ENCODE measurements at regions not wholly inside any gene's neighbourhood (a gene's known extent, or its start where the extent isn't known, plus 50 kb on each side); places are given as distances from the start of the nearest gene placed in this dataset.
A peak's percentile ranks its signal among the peaks of the same experiment; 100 is the strongest.
"Not testable (repeated sequence)": the region's sequence is repeated elsewhere in the genome, so short reads cannot be mapped to it uniquely, and the experiment has no call there.

GRCh38 chr6:14518515-14519217 is 401.1 kb downstream of the CD83 start:
- Histone ChIP-seq H3K27ac (ENCODE audit: low read depth, low read length) (no peak overlapping the region), H3K4me3 (ENCODE audit: low read depth, low read length) (no peak overlapping the region), H3K36me3 (ENCODE audit: control insufficient read depth, insufficient read depth, low read length) (no peaks in the 10 kb centered on the region), H3K9me3 (ENCODE audit: control insufficient read depth, insufficient read depth, low read length) (no peaks in the 10 kb centered on the region), H3K27me3 (ENCODE audit: control insufficient read depth, insufficient read depth, low read length) (no peaks in the 10 kb centered on the region), H3K4me1 (ENCODE audit: control insufficient read depth, insufficient read depth, low read length) (no peaks in the 10 kb centered on the region)
- 38% methylated on average over 4 of the region's 14 CpGs for WGBS (ENCODE audit: insufficient coverage)
- DNase-seq (ENCODE audit: low read depth in 4 of 6, low spot score in 6 of 6): peak in 2 of 6 donors; percentile 46 to 82

- DNase-seq (ENCODE audit: low read depth in 4 of 6, low spot score in 6 of 6): no peak
- Histone ChIP-seq H3K27ac (ENCODE audit: low read depth, low read length) (no peak overlapping the region), H3K27me3 (ENCODE audit: control insufficient read depth, insufficient read depth, low read length) (no peaks in the 10 kb centered on the region), H3K36me3 (ENCODE audit: control insufficient read depth, insufficient read depth, low read length) (no peaks in the 10 kb centered on the region), H3K9me3 (ENCODE audit: control insufficient read depth, insufficient read depth, low read length) (no peaks in the 10 kb centered on the region), H3K4me3 (ENCODE audit: low read depth, low read length) (no peak overlapping the region), H3K4me1 (ENCODE audit: control insufficient read depth, insufficient read depth, low read length) (no peaks in the 10 kb centered on the region)
- 100% methylated on average over 1 of the region's 2 CpGs for WGBS (ENCODE audit: insufficient coverage)
Measured at GRCh38 chr6:14520029-14520428, 402.5 kb downstream of the CD83 start.

DNA sequence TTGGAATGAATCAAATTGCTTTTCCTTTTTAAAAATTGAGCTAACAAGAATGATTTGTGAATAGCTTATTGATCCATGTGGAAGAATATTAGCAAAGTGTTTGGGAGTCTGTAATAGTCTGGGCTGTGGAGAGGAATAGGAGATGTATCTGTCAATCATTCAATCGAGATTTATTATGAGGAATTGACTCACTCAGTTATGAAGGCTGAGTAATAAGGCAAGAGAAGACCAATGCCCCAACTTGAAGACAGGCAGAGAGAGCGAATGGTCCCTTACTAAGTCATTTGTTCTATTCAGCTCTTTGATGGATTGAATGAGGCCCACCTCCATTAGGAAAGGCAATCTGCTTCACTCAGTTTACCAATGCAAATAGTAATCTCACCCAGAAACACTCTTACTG is 403.0 kb downstream of the CD83 start:
- H3K36me3 ChIP-seq (ENCODE audit: control insufficient read depth, insufficient read depth, low read length): no peaks in the 10 kb centered on the region
- no peaks in the 10 kb centered on the region for H3K9me3 ChIP-seq (ENCODE audit: control insufficient read depth, insufficient read depth, low read length)
- 94% methylated on average over 2 of the region's 2 CpGs for WGBS (ENCODE audit: insufficient coverage)
- H3K4me1 ChIP-seq (ENCODE audit: control insufficient read depth, insufficient read depth, low read length): no peaks in the 10 kb centered on the region
- H3K4me3 ChIP-seq (ENCODE audit: low read depth, low read length): no peak overlapping the region
- no peaks in the 10 kb centered on the region for H3K27me3 ChIP-seq (ENCODE audit: control insufficient read depth, insufficient read depth, low read length)
- H3K27ac ChIP-seq (ENCODE audit: low read depth, low read length): no peak overlapping the region
- no peak for DNase-seq (ENCODE audit: low read depth in 4 of 6, low spot score in 6 of 6)

DNA sequence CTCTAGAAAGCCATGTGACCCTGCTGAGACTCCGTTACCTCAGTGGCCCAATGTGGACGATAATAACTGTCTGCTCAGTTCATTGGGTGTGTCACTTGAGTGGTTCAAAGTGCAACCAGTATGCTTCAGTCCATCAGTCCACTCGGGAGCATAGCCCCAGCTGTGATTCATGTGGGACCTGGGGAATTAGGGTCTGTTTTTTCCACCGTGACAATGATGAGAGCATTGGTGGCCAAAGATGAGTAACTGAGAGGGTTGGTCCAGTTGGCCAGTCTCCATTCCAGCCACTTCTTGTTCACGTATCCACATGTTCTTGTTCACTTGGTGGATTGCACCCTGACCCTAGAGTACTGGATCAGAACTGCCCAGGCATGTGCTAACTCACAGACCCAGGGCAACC is 403.6 kb downstream of the CD83 start:
- no peak overlapping the region for H3K4me3 ChIP-seq (ENCODE audit: low read depth, low read length)
- H3K36me3 ChIP-seq (ENCODE audit: control insufficient read depth, insufficient read depth, low read length): no peaks in the 10 kb centered on the region
- H3K27me3 ChIP-seq (ENCODE audit: control insufficient read depth, insufficient read depth, low read length): no peaks in the 10 kb centered on the region
- no peak for DNase-seq (ENCODE audit: low read depth in 4 of 6, low spot score in 6 of 6)
- 97% methylated on average over 5 of the region's 5 CpGs for WGBS (ENCODE audit: insufficient coverage)
- H3K9me3 ChIP-seq (ENCODE audit: control insufficient read depth, insufficient read depth, low read length): no peaks in the 10 kb centered on the region
- H3K4me1 ChIP-seq (ENCODE audit: control insufficient read depth, insufficient read depth, low read length): no peaks in the 10 kb centered on the region
- H3K27ac ChIP-seq (ENCODE audit: low read depth, low read length): no peak overlapping the region

DNA sequence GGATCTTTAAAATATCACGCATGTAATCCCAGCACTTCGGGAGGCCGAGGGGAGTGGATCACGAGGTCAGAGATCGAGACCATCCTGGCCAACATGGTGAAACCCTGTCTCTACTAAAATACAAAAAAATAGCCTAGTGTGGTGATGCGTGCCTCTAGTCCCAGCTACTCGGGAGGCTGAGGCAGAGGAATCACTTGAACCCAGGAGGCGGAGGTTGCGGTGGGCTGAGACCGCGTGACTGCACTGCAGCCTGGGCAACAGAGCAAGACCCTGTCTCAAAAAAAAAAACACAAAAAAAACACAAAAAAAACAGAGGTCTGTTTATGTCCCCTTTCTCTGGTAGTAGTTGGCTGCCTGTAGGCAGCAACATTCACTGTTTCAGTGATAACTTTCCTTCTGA is 404.3 kb downstream of the CD83 start:
- H3K4me3 ChIP-seq (ENCODE audit: low read depth, low read length); H3K36me3 ChIP-seq (ENCODE audit: control insufficient read depth, insufficient read depth, low read length); H3K4me1 ChIP-seq (ENCODE audit: control insufficient read depth, insufficient read depth, low read length); H3K27ac ChIP-seq (ENCODE audit: low read depth, low read length); DNase-seq (ENCODE audit: low read depth in 4 of 6, low spot score in 6 of 6); H3K27me3 ChIP-seq (ENCODE audit: control insufficient read depth, insufficient read depth, low read length); H3K9me3 ChIP-seq (ENCODE audit: control insufficient read depth, insufficient read depth, low read length): not testable (repeated sequence)
- WGBS (ENCODE audit: insufficient coverage): 100% methylated on average over 9 of the region's 11 CpGs

DNA sequence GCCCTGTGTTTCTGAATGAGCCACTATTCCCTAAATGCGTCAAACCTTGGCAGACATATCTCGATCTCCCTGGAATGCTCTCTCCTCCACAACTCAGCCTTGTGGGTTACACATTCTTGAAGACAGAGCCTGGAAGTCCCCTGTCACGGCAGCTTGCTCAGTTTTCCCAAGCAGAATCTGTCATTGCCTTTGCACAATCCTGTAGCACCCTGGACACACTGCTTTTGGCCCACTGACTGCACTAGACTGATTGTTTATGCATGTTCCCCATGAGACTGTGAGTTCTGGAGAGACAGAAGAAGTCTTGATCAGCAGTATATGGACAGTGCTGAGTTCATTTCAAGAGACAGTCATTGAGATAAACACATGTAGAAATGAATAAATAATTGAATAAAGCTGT is 406.7 kb downstream of the CD83 start:
- DNase-seq (ENCODE audit: low read depth in 4 of 6, low spot score in 6 of 6): no peak
- Histone ChIP-seq H3K27me3 (ENCODE audit: control insufficient read depth, insufficient read depth, low read length) (no peaks in the 10 kb centered on the region), H3K4me3 (ENCODE audit: low read depth, low read length) (no peak overlapping the region), H3K9me3 (ENCODE audit: control insufficient read depth, insufficient read depth, low read length) (peaks cover 4% of the 10 kb centered on the region), H3K36me3 (ENCODE audit: control insufficient read depth, insufficient read depth, low read length) (no peaks in the 10 kb centered on the region), H3K4me1 (ENCODE audit: control insufficient read depth, insufficient read depth, low read length) (no peaks in the 10 kb centered on the region), H3K27ac (ENCODE audit: low read depth, low read length) (no peak overlapping the region)
- WGBS (ENCODE audit: insufficient coverage): 77% methylated on average over 3 of the region's 3 CpGs

DNA sequence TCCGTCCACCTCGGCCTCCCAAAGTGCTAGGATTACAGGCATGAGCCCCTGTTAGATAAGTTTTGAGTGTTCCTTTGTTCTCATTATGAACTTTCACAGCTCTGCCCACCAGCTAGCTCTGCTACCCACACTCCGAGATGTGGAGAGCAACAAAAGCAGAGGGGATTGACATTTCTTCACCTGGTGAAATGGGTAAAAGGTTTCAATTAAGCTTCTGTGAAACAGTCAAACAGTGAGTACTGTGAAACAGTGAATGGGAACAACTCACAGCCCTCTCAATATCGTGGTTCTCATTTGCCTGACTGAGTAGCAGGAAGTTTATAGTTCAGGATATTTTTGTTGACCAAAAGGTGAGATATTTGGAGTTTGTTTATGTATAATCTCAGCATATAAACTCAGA is 412.8 kb downstream of the CD83 start:
- H3K4me1 ChIP-seq (ENCODE audit: control insufficient read depth, insufficient read depth, low read length): no peaks in the 10 kb centered on the region
- no peak for DNase-seq (ENCODE audit: low read depth in 4 of 6, low spot score in 6 of 6)
- H3K27ac ChIP-seq (ENCODE audit: low read depth, low read length): no peak overlapping the region
- WGBS (ENCODE audit: insufficient coverage): no CpG with 5 or more reads among the region's 4 CpGs
- no peak overlapping the region for H3K4me3 ChIP-seq (ENCODE audit: low read depth, low read length)
- peaks cover 4% of the 10 kb centered on the region for H3K9me3 ChIP-seq (ENCODE audit: control insufficient read depth, insufficient read depth, low read length)
- H3K27me3 ChIP-seq (ENCODE audit: control insufficient read depth, insufficient read depth, low read length): no peaks in the 10 kb centered on the region
- no peaks in the 10 kb centered on the region for H3K36me3 ChIP-seq (ENCODE audit: control insufficient read depth, insufficient read depth, low read length)

- DNase-seq (ENCODE audit: low read depth in 4 of 6, low spot score in 6 of 6): no peak
- no peaks in the 10 kb centered on the region for H3K4me1 ChIP-seq (ENCODE audit: control insufficient read depth, insufficient read depth, low read length)
- no peak overlapping the region for H3K27ac ChIP-seq (ENCODE audit: low read depth, low read length)
- H3K27me3 ChIP-seq (ENCODE audit: control insufficient read depth, insufficient read depth, low read length): no peaks in the 10 kb centered on the region
- WGBS (ENCODE audit: insufficient coverage): no CpG with 5 or more reads among the region's 5 CpGs
- H3K9me3 ChIP-seq (ENCODE audit: control insufficient read depth, insufficient read depth, low read length): no peaks in the 10 kb centered on the region
- no peak overlapping the region for H3K4me3 ChIP-seq (ENCODE audit: low read depth, low read length)
- H3K36me3 ChIP-seq (ENCODE audit: control insufficient read depth, insufficient read depth, low read length): no peaks in the 10 kb centered on the region
Measured at GRCh38 chr6:14533446-14533845, 415.9 kb downstream of the CD83 start.

DNA sequence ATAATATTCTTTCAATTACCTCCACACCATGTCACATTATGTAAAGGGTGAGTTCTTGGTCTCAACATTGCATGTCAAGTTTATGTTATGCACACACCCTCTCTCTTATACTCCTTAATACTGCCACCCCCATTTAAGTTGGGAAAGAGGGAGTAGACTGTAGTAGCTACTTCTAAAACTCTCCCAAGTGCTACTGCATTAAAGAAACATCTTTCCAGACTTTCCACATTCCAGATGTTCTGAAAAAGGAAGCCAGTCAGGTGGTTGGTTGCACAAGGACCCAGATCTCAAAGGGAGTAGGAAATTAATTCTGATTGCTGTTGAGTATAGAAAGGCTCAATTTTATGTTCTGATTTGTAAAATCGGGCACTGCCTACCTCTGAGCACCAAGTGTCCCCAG is 419.5 kb downstream of the CD83 start:
- no peak for DNase-seq (ENCODE audit: low read depth in 4 of 6, low spot score in 6 of 6)
- no peak overlapping the region for H3K4me3 ChIP-seq (ENCODE audit: low read depth, low read length)

GRCh38 chr6:14540276-14540675 is 422.7 kb downstream of the CD83 start:
- WGBS (ENCODE audit: insufficient coverage): 60% methylated on average over 1 of the region's 5 CpGs
- Histone ChIP-seq H3K4me1 (ENCODE audit: control insufficient read depth, insufficient read depth, low read length) (peaks cover 6% of the 10 kb centered on the region), H3K36me3 (ENCODE audit: control insufficient read depth, insufficient read depth, low read length) (no peaks in the 10 kb centered on the region), H3K9me3 (ENCODE audit: control insufficient read depth, insufficient read depth, low read length) (no peaks in the 10 kb centered on the region), H3K27ac (ENCODE audit: low read depth, low read length) (no peak overlapping the region), H3K27me3 (ENCODE audit: control insufficient read depth, insufficient read depth, low read length) (no peaks in the 10 kb centered on the region), H3K4me3 (ENCODE audit: low read depth, low read length) (no peak overlapping the region)
- DNase-seq (ENCODE audit: low read depth in 4 of 6, low spot score in 6 of 6): no peak

More for the DNA sequence above, 419.5 kb downstream of the CD83 start:
- H3K9me3 ChIP-seq (ENCODE audit: control insufficient read depth, insufficient read depth, low read length): no peaks in the 10 kb centered on the region
- WGBS (ENCODE audit: insufficient coverage): no CpG with 5 or more reads among the region's 1 CpG
- no peak overlapping the region for H3K27ac ChIP-seq (ENCODE audit: low read depth, low read length)
- peaks cover 6% of the 10 kb centered on the region for H3K4me1 ChIP-seq (ENCODE audit: control insufficient read depth, insufficient read depth, low read length)
- no peaks in the 10 kb centered on the region for H3K36me3 ChIP-seq (ENCODE audit: control insufficient read depth, insufficient read depth, low read length)
- no peaks in the 10 kb centered on the region for H3K27me3 ChIP-seq (ENCODE audit: control insufficient read depth, insufficient read depth, low read length)
